HEK293 (cell line): ENCODE measurements at regions not wholly inside any gene's neighbourhood (a gene's known extent, or its start where the extent isn't known, plus 50 kb on each side); places are given as distances from the start of the nearest gene placed in this dataset.

Experiments
- KLF9 ChIP-seq: fragments of 450-650 bp; formaldehyde crosslinking; IDR thresholded peaks from 2 replicates; pipeline ENCODE4 v1.5.1; 2016; ENCODE audit warnings: missing biosample characterization, missing genetic modification characterization, low read depth
- SP3 ChIP-seq: fragments of 450-650 bp; formaldehyde crosslinking; IDR thresholded peaks from 2 replicates; pipeline ENCODE4 v1.5.1; 2016; ENCODE audit warnings: missing biosample characterization, missing genetic modification characterization
- ZFHX2 ChIP-seq: fragments of 450-650 bp; formaldehyde crosslinking; conservative IDR thresholded peaks from 2 replicates; pipeline ENCODE4 v1.5.1; 2016; ENCODE audit warnings: missing biosample characterization, missing genetic modification characterization
- ZIC2 ChIP-seq: fragments of 450-650 bp; formaldehyde crosslinking; IDR thresholded peaks from 2 replicates; pipeline ENCODE4 v1.5.1; 2016; ENCODE audit warnings: missing biosample characterization, missing genetic modification characterization
- ZNF175 ChIP-seq: fragments of 450-650 bp; formaldehyde crosslinking; IDR thresholded peaks from 2 replicates; pipeline ENCODE4 v1.5.1; 2016; ENCODE audit warnings: missing biosample characterization, missing genetic modification characterization
- ZNF214 ChIP-seq: fragments of 450-650 bp; formaldehyde crosslinking; IDR thresholded peaks from 2 replicates; pipeline ENCODE4 v1.5.1; 2017; ENCODE audit warnings: missing biosample characterization, mild to moderate bottlenecking, missing genetic modification characterization, borderline replicate concordance
- ZNF324 ChIP-seq: fragments of 450-650 bp; formaldehyde crosslinking; IDR thresholded peaks from 2 replicates; pipeline ENCODE4 v1.5.1; 2016; ENCODE audit warnings: missing biosample characterization, missing genetic modification characterization
- ZNF558 ChIP-seq: fragments of 450-650 bp; formaldehyde crosslinking; IDR thresholded peaks from 2 replicates; pipeline ENCODE4 v1.5.1; 2016; ENCODE audit warnings: missing biosample characterization, missing genetic modification characterization
- ZNF660 ChIP-seq: fragments of 450-650 bp; IDR thresholded peaks from 2 replicates; pipeline ENCODE4 v1.5.1; 2018; ENCODE audit warnings: missing biosample characterization, mild to moderate bottlenecking, missing genetic modification characterization
- ZNF785 ChIP-seq: fragments of 450-650 bp; formaldehyde crosslinking; IDR thresholded peaks from 2 replicates; pipeline ENCODE4 v1.5.1; 2016; ENCODE audit warnings: missing biosample characterization, missing genetic modification characterization
- ZSCAN16 ChIP-seq: fragments of 450-650 bp; formaldehyde crosslinking; IDR thresholded peaks from 2 replicates; pipeline ENCODE4 v1.5.1; 2016; ENCODE audit warnings: missing biosample characterization, missing genetic modification characterization
- TF ChIP-seq, protein P1 (sequence below): fragments of 450-650 bp; formaldehyde crosslinking; IDR thresholded peaks from 2 replicates; pipeline ENCODE4 v1.5.1; 2016; ENCODE audit warnings: missing biosample characterization, missing genetic modification characterization
- TF ChIP-seq, protein P2 (sequence below): fragments of 450-650 bp; formaldehyde crosslinking; IDR thresholded peaks from 2 replicates; pipeline ENCODE4 v1.5.1; 2016; ENCODE audit warnings: missing biosample characterization, missing genetic modification characterization
- TF ChIP-seq, protein P3 (sequence below): fragments of 450-650 bp; formaldehyde crosslinking; IDR thresholded peaks from 2 replicates; pipeline ENCODE4 v1.5.1; 2016; ENCODE audit warnings: missing biosample characterization, missing genetic modification characterization

GRCh38 chr7:119596651-119597050 is 676.3 kb upstream of the KCND2 start:
- no peak for TF ChIP-seq ZNF324 (tag by site-specific recombination)
- TF ChIP-seq, protein P1, sequence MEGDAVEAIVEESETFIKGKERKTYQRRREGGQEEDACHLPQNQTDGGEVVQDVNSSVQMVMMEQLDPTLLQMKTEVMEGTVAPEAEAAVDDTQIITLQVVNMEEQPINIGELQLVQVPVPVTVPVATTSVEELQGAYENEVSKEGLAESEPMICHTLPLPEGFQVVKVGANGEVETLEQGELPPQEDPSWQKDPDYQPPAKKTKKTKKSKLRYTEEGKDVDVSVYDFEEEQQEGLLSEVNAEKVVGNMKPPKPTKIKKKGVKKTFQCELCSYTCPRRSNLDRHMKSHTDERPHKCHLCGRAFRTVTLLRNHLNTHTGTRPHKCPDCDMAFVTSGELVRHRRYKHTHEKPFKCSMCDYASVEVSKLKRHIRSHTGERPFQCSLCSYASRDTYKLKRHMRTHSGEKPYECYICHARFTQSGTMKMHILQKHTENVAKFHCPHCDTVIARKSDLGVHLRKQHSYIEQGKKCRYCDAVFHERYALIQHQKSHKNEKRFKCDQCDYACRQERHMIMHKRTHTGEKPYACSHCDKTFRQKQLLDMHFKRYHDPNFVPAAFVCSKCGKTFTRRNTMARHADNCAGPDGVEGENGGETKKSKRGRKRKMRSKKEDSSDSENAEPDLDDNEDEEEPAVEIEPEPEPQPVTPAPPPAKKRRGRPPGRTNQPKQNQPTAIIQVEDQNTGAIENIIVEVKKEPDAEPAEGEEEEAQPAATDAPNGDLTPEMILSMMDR (tag by site-specific recombination): no peak
- no peak for TF ChIP-seq ZIC2 (tag by site-specific recombination)
- TF ChIP-seq ZNF214 (tag by site-specific recombination): no peak
- no peak for TF ChIP-seq ZNF175 (tag by site-specific recombination)
- TF ChIP-seq, protein P2, sequence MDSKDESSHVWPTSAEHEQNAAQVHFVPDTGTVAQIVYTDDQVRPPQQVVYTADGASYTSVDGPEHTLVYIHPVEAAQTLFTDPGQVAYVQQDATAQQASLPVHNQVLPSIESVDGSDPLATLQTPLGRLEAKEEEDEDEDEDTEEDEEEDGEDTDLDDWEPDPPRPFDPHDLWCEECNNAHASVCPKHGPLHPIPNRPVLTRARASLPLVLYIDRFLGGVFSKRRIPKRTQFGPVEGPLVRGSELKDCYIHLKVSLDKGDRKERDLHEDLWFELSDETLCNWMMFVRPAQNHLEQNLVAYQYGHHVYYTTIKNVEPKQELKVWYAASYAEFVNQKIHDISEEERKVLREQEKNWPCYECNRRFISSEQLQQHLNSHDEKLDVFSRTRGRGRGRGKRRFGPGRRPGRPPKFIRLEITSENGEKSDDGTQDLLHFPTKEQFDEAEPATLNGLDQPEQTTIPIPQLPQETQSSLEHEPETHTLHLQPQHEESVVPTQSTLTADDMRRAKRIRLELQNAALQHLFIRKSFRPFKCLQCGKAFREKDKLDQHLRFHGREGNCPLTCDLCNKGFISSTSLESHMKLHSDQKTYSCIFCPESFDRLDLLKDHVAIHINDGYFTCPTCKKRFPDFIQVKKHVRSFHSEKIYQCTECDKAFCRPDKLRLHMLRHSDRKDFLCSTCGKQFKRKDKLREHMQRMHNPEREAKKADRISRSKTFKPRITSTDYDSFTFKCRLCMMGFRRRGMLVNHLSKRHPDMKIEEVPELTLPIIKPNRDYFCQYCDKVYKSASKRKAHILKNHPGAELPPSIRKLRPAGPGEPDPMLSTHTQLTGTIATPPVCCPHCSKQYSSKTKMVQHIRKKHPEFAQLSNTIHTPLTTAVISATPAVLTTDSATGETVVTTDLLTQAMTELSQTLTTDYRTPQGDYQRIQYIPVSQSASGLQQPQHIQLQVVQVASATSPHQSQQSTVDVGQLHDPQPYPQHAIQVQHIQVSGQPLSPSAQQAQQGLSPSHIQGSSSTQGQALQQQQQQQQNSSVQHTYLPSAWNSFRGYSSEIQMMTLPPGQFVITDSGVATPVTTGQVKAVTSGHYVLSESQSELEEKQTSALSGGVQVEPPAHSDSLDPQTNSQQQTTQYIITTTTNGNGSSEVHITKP (tag by site-specific recombination): no peak
- no peak for TF ChIP-seq ZSCAN16 (tag by site-specific recombination)
- no peak for TF ChIP-seq ZNF785 (tag by site-specific recombination)
- TF ChIP-seq ZFHX2 (tag by site-specific recombination): no peak
- TF ChIP-seq ZNF660 (tag by site-specific recombination): no peak
- TF ChIP-seq, protein P3, sequence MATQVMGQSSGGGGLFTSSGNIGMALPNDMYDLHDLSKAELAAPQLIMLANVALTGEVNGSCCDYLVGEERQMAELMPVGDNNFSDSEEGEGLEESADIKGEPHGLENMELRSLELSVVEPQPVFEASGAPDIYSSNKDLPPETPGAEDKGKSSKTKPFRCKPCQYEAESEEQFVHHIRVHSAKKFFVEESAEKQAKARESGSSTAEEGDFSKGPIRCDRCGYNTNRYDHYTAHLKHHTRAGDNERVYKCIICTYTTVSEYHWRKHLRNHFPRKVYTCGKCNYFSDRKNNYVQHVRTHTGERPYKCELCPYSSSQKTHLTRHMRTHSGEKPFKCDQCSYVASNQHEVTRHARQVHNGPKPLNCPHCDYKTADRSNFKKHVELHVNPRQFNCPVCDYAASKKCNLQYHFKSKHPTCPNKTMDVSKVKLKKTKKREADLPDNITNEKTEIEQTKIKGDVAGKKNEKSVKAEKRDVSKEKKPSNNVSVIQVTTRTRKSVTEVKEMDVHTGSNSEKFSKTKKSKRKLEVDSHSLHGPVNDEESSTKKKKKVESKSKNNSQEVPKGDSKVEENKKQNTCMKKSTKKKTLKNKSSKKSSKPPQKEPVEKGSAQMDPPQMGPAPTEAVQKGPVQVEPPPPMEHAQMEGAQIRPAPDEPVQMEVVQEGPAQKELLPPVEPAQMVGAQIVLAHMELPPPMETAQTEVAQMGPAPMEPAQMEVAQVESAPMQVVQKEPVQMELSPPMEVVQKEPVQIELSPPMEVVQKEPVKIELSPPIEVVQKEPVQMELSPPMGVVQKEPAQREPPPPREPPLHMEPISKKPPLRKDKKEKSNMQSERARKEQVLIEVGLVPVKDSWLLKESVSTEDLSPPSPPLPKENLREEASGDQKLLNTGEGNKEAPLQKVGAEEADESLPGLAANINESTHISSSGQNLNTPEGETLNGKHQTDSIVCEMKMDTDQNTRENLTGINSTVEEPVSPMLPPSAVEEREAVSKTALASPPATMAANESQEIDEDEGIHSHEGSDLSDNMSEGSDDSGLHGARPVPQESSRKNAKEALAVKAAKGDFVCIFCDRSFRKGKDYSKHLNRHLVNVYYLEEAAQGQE (tag by site-specific recombination): no peak
- TF ChIP-seq SP3 (tag by site-specific recombination): no peak
- TF ChIP-seq KLF9 (tag by site-specific recombination): no peak
- TF ChIP-seq ZNF558 (tag by site-specific recombination): no peak
